GM23338 (cell line): ENCODE measurements at regions not wholly inside any gene's neighbourhood (a gene's known extent, or its start where the extent isn't known, plus 50 kb on each side); places are given as distances from the start of the nearest gene placed in this dataset.
"Not testable (repeated sequence)": the region's sequence is repeated elsewhere in the genome, so short reads cannot be mapped to it uniquely, and the experiment has no call there.

Experiments
- ETS1 ChIP-seq: IDR thresholded peaks from 2 replicates; pipeline ENCODE4 v1.6.1; 2016; ENCODE audit warnings: antibody characterized with exemption
- EZH2 ChIP-seq: fragments of 200-600 bp; sonication (generic); IDR thresholded peaks from one replicate; pipeline ENCODE4 v1.8.0; 2017; ENCODE audit warnings: antibody characterized with exemption, mild to moderate bottlenecking, low read depth; ENCODE audit not compliant: unreplicated experiment
- EZH2phosphoT487 ChIP-seq: fragments of 200-600 bp; sonication (generic); IDR thresholded peaks from one replicate; pipeline ENCODE4 v1.8.1; 2018; ENCODE audit warnings: antibody characterized with exemption; ENCODE audit not compliant: unreplicated experiment
- JUNB ChIP-seq: IDR thresholded peaks from one replicate; pipeline ENCODE4 v1.6.1; 2016; ENCODE audit warnings: antibody characterized with exemption; ENCODE audit not compliant: unreplicated experiment
- NANOG ChIP-seq: IDR thresholded peaks from 2 replicates; pipeline ENCODE4 v1.6.1; 2016; ENCODE audit warnings: antibody characterized with exemption, borderline replicate concordance
- POLR2AphosphoS5 ChIP-seq: IDR thresholded peaks from 2 replicates; pipeline ENCODE4 v1.6.1; 2016; ENCODE audit warnings: antibody characterized with exemption, low read depth
- REST ChIP-seq: IDR thresholded peaks from one replicate; pipeline ENCODE4 v1.6.1; 2018; ENCODE audit warnings: antibody characterized with exemption; ENCODE audit not compliant: unreplicated experiment
- STAT1 ChIP-seq: IDR thresholded peaks from one replicate; pipeline ENCODE4 v1.6.1; 2016; ENCODE audit warnings: antibody characterized with exemption; ENCODE audit not compliant: unreplicated experiment
- ZNF114 ChIP-seq: fragments of 250-450 bp; sonication (Bioruptor Pico); IDR thresholded peaks from 2 replicates; pipeline ENCODE4 v1.5.0; 2020; ENCODE audit warnings: mild to moderate bottlenecking, moderate library complexity
- ZNF331 ChIP-seq: fragments of 250-450 bp; sonication (Bioruptor Pico); IDR thresholded peaks from 2 replicates; pipeline ENCODE4 v1.5.0; 2020; ENCODE audit warnings: low read depth, mild to moderate bottlenecking, moderate library complexity
- TF ChIP-seq, protein P1 (sequence below), 2 experiments: fragments of 200-600 bp in 1 of 2; sonication (generic) in 1 of 2; conservative IDR thresholded peaks; 2 replicates each; pipeline versions ENCODE4 v1.5.1 to v1.6.1; 2016 to 2017; ENCODE audit warnings: antibody characterized with exemption in 2 of 2, low read depth in 2 of 2, mild to moderate bottlenecking in 2 of 2, moderate library complexity in 1 of 2
- TF ChIP-seq, protein P2 (sequence below): fragments of 250-450 bp; sonication (Bioruptor Pico); IDR thresholded peaks from 2 replicates; pipeline ENCODE4 v1.5.0; 2020; ENCODE audit warnings: mild to moderate bottlenecking, moderate library complexity

- TF ChIP-seq EZH2; REST; EZH2phosphoT487; JUNB; NANOG; ZNF331 (CRISPR knock-in tag); POLR2AphosphoS5; ETS1; ZNF114; STAT1: not testable (repeated sequence)
- TF ChIP-seq, protein P1, sequence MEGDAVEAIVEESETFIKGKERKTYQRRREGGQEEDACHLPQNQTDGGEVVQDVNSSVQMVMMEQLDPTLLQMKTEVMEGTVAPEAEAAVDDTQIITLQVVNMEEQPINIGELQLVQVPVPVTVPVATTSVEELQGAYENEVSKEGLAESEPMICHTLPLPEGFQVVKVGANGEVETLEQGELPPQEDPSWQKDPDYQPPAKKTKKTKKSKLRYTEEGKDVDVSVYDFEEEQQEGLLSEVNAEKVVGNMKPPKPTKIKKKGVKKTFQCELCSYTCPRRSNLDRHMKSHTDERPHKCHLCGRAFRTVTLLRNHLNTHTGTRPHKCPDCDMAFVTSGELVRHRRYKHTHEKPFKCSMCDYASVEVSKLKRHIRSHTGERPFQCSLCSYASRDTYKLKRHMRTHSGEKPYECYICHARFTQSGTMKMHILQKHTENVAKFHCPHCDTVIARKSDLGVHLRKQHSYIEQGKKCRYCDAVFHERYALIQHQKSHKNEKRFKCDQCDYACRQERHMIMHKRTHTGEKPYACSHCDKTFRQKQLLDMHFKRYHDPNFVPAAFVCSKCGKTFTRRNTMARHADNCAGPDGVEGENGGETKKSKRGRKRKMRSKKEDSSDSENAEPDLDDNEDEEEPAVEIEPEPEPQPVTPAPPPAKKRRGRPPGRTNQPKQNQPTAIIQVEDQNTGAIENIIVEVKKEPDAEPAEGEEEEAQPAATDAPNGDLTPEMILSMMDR (conservative IDR thresholded peaks at IDR 0.05; ENCODE audit: low read depth in 2 of 2), result not testable (repeated sequence)
- TF ChIP-seq, protein P2, sequence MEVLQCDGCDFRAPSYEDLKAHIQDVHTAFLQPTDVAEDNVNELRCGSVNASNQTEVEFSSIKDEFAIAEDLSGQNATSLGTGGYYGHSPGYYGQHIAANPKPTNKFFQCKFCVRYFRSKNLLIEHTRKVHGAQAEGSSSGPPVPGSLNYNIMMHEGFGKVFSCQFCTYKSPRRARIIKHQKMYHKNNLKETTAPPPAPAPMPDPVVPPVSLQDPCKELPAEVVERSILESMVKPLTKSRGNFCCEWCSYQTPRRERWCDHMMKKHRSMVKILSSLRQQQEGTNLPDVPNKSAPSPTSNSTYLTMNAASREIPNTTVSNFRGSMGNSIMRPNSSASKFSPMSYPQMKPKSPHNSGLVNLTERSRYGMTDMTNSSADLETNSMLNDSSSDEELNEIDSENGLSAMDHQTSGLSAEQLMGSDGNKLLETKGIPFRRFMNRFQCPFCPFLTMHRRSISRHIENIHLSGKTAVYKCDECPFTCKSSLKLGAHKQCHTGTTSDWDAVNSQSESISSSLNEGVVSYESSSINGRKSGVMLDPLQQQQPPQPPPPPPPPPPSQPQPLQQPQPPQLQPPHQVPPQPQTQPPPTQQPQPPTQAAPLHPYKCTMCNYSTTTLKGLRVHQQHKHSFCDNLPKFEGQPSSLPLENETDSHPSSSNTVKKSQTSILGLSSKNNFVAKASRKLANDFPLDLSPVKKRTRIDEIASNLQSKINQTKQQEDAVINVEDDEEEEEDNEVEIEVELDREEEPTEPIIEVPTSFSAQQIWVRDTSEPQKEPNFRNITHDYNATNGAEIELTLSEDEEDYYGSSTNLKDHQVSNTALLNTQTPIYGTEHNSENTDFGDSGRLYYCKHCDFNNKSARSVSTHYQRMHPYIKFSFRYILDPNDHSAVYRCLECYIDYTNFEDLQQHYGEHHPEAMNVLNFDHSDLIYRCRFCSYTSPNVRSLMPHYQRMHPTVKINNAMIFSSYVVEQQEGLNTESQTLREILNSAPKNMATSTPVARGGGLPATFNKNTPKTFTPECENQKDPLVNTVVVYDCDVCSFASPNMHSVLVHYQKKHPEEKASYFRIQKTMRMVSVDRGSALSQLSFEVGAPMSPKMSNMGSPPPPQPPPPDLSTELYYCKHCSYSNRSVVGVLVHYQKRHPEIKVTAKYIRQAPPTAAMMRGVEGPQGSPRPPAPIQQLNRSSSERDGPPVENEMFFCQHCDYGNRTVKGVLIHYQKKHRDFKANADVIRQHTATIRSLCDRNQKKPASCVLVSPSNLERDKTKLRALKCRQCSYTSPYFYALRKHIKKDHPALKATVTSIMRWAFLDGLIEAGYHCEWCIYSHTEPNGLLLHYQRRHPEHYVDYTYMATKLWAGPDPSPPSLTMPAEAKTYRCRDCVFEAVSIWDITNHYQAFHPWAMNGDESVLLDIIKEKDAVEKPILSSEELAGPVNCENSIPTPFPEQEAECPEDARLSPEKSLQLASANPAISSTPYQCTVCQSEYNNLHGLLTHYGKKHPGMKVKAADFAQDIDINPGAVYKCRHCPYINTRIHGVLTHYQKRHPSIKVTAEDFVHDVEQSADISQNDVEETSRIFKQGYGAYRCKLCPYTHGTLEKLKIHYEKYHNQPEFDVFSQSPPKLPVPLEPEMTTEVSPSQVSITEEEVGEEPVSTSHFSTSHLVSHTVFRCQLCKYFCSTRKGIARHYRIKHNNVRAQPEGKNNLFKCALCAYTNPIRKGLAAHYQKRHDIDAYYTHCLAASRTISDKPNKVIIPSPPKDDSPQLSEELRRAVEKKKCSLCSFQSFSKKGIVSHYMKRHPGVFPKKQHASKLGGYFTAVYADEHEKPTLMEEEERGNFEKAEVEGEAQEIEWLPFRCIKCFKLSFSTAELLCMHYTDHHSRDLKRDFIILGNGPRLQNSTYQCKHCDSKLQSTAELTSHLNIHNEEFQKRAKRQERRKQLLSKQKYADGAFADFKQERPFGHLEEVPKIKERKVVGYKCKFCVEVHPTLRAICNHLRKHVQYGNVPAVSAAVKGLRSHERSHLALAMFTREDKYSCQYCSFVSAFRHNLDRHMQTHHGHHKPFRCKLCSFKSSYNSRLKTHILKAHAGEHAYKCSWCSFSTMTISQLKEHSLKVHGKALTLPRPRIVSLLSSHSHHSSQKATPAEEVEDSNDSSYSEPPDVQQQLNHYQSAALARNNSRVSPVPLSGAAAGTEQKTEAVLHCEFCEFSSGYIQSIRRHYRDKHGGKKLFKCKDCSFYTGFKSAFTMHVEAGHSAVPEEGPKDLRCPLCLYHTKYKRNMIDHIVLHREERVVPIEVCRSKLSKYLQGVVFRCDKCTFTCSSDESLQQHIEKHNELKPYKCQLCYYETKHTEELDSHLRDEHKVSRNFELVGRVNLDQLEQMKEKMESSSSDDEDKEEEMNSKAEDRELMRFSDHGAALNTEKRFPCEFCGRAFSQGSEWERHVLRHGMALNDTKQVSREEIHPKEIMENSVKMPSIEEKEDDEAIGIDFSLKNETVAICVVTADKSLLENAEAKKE (CRISPR knock-in tag), result not testable (repeated sequence)
Observed at GRCh38 chr7:76955124-76955523, 77.0 kb downstream of the SPDYE17 start.
